AG09319 (cell line): ENCODE measurements at regions not wholly inside any gene's neighbourhood (a gene's known extent, or its start where the extent isn't known, plus 50 kb on each side); places are given as distances from the start of the nearest gene placed in this dataset.
"Not testable (repeated sequence)": the region's sequence is repeated elsewhere in the genome, so short reads cannot be mapped to it uniquely, and the experiment has no call there.

Experiments
- DNase-seq: peaks from one replicate; pipeline ENCODE4 v3.0.0-alpha.2; 2010; ENCODE audit warnings: low read depth; ENCODE audit errors: extremely low read depth
- CTCF ChIP-seq: IDR thresholded peaks from 2 replicates; pipeline ENCODE4 v1.5.1; 2011; ENCODE audit warnings: low read depth, mild to moderate bottlenecking, inconsistent platforms, low read length, moderate library complexity

- no peak for DNase-seq
- TF ChIP-seq CTCF, result no peak
Measured at GRCh38 chr1:199573047-199573446, 454.5 kb upstream of the NR5A2 start.

- DNase-seq, result no peak
- TF ChIP-seq CTCF, result no peak
Measured at GRCh38 chr1:199574950-199575349, 452.6 kb upstream of the NR5A2 start.

- TF ChIP-seq CTCF, result no peak
- DNase-seq, result no peak
Measured at GRCh38 chr1:199580300-199580699, 447.2 kb upstream of the NR5A2 start.

GRCh38 chr1:199585392-199585791 lies 442.1 kb upstream of the NR5A2 start:
- no peak for TF ChIP-seq CTCF
- no peak for DNase-seq

GRCh38 chr1:199590708-199591107 lies 436.8 kb upstream of the NR5A2 start:
- no peak for TF ChIP-seq CTCF
- DNase-seq, result no peak

- no peak for TF ChIP-seq CTCF
Measured at GRCh38 chr1:199591468-199591867, 436.0 kb upstream of the NR5A2 start.

GRCh38 chr1:199593475-199593874 lies 434.0 kb upstream of the NR5A2 start:
- DNase-seq, result no peak
- no peak for TF ChIP-seq CTCF

More at GRCh38 chr1:199591468-199591867, 436.0 kb upstream of the NR5A2 start:
- no peak for DNase-seq

GRCh38 chr1:199596448-199596847 lies 431.1 kb upstream of the NR5A2 start:
- not testable (repeated sequence) for DNase-seq
